HCT116 (cell line): ENCODE measurements at regions not wholly inside any gene's neighbourhood (a gene's known extent, or its start where the extent isn't known, plus 50 kb on each side); places are given as distances from the start of the nearest gene placed in this dataset.

ENCODE experiments used
- ATAC-seq: fragments of 200-7000 bp; cut with Tn5 transposase; 2 replicates; pipeline ENCODE4 v1.9.1; 2020; ENCODE audit warnings: mild to moderate bottlenecking, moderate library complexity
- BruUV-seq: library from RNA; stranded (reverse); fragments of 400-500 nt; replicated peaks from 2 replicates; lab custom pipeline; 2021; lab: Mats Ljungman, UMichigan
- CTCF ChIA-PET: fragments of 300-600 bp; sonication (Branson Sonifier 250); formaldehyde crosslinking; loops from one replicate; lab custom pipeline; 2021; ENCODE audit warnings: antibody characterized with exemption; lab: Charles Lee
- POLR2A ChIA-PET: fragments of 300-600, 350-600 bp; sonication (Branson Sonifier 250); formaldehyde crosslinking; loops from one replicate; lab custom pipeline; 2021; ENCODE audit warnings: antibody characterized with exemption; lab: Charles Lee
- RAD21 ChIA-PET, 2 experiments: fragments of 300-600 bp; sonication (Branson Sonifier 250); formaldehyde crosslinking; loops; one replicate each; lab custom pipeline; 2023; ENCODE audit warnings: low total read pairs in 2 of 2; ENCODE audit not compliant: uncharacterized antibody in 2 of 2, unreplicated experiment in 2 of 2, low non-redundant PET in 1 of 2; lab: Charles Lee
- DNase-seq: peaks from one replicate; pipeline ENCODE4 v3.0.0-alpha.2; 2010; ENCODE audit warnings: low read depth, low spot score
- H2AFZ ChIP-seq: fragments of 200-600 bp; shearing (Covaris generic), sonication (generic); 2 replicates; pipeline ENCODE4 v1.6.1; 2017; ENCODE audit warnings: low read depth, mixed run types, mixed read lengths, antibody characterized with exemption, low read length; ENCODE audit not compliant: poor library complexity, severe bottlenecking
- H3K27ac ChIP-seq: 2 replicates; pipeline ENCODE4 v1.5.1; 2012; ENCODE audit warnings: low read depth, low read length
- H3K27me3 ChIP-seq: fragments of 200-600 bp; sonication (generic); 2 replicates; pipeline ENCODE4 v1.6.1; 2016; ENCODE audit warnings: mixed run types, low read length, mixed read lengths; ENCODE audit not compliant: insufficient read depth
- H3K36me3 ChIP-seq, 2 experiments: fragments of 200-500 bp in 1 of 2; fragments of 200-600 bp in 1 of 2; sonication (Bioruptor generic) in 1 of 2; sonication (generic) in 1 of 2; 2 replicates each; pipeline versions ENCODE4 v1.5.1 to v1.6.1; 2014 to 2016; ENCODE audit warnings: low read length in 2 of 2, inconsistent platforms in 1 of 2, mixed read lengths in 1 of 2, mixed run types in 1 of 2; ENCODE audit not compliant: insufficient read depth in 2 of 2, control insufficient read depth in 1 of 2
- H3K4me1 ChIP-seq, 2 experiments: fragments of 200-600 bp in 1 of 2; sonication (generic) in 1 of 2; 2 replicates each; pipeline versions ENCODE4 v1.5.1 to v1.6.1; 2012 to 2017; ENCODE audit warnings: low read length in 2 of 2, inconsistent platforms in 1 of 2, mild to moderate bottlenecking in 1 of 2, mixed read lengths in 1 of 2, mixed run types in 1 of 2, moderate library complexity in 1 of 2; ENCODE audit not compliant: insufficient read depth in 2 of 2, control insufficient read depth in 1 of 2
- H3K4me2 ChIP-seq: fragments of 200-600 bp; sonication (generic); 2 replicates; pipeline ENCODE4 v1.6.1; 2017; ENCODE audit warnings: mixed run types, low read length, mixed read lengths
- H3K4me3 ChIP-seq, 2 experiments: fragments of 200-600 bp in 1 of 2; sonication (generic) in 1 of 2; replicated peaks in 1 of 2; 2 replicates each; pipeline ENCODE4 v1.5.1; 2011 to 2016; ENCODE audit warnings: low read length in 2 of 2, control low read depth in 1 of 2, low read depth in 1 of 2, mild to moderate bottlenecking in 1 of 2, mixed read lengths in 1 of 2, mixed run types in 1 of 2
- H3K79me2 ChIP-seq: fragments of 200-600 bp; sonication (generic); 2 replicates; pipeline ENCODE4 v1.6.1; 2017; ENCODE audit warnings: mild to moderate bottlenecking, mixed run types, low read length, moderate library complexity, mixed read lengths; ENCODE audit not compliant: insufficient read depth
- H3K9ac ChIP-seq: fragments of 200-600 bp; sonication (generic); 2 replicates; pipeline ENCODE4 v1.6.1; 2016; ENCODE audit warnings: low read length, mixed read lengths
- H3K9me2 ChIP-seq: fragments of 200-600 bp; sonication (generic), shearing (Covaris generic); 2 replicates; pipeline ENCODE4 v1.6.1; 2017; ENCODE audit warnings: mixed run types, mild to moderate bottlenecking, moderate library complexity; ENCODE audit not compliant: insufficient read depth
- H3K9me3 ChIP-seq, 2 experiments: fragments of 200-500 bp in 1 of 2; fragments of 200-600 bp in 1 of 2; sonication (Bioruptor generic) in 1 of 2; sonication (generic) in 1 of 2; 2 replicates each; pipeline ENCODE4 v1.6.1; 2014 to 2017; ENCODE audit warnings: low read length in 2 of 2, mixed read lengths in 2 of 2, inconsistent platforms in 1 of 2, low read depth in 1 of 2, mild to moderate bottlenecking in 1 of 2, mixed run types in 1 of 2, moderate library complexity in 1 of 2; ENCODE audit not compliant: control insufficient read depth in 1 of 2, insufficient read depth in 1 of 2
- H4K20me1 ChIP-seq: fragments of 200-600 bp; sonication (generic), shearing (Covaris generic); 2 replicates; pipeline ENCODE4 v1.6.1; 2017; ENCODE audit warnings: mixed run types, mild to moderate bottlenecking, moderate library complexity; ENCODE audit not compliant: insufficient read depth
- CBX3 ChIP-seq: IDR thresholded peaks from 2 replicates; pipeline ENCODE4 v1.6.1; 2012; ENCODE audit warnings: low read depth
- CEBPB ChIP-seq: IDR thresholded peaks from 2 replicates; pipeline ENCODE4 v1.6.1; 2012; ENCODE audit warnings: low read depth
- JUND ChIP-seq: IDR thresholded peaks from 2 replicates; pipeline ENCODE4 v1.6.1; 2012
- POLR2A ChIP-seq: IDR thresholded peaks from 2 replicates; pipeline ENCODE4 v1.7.0; 2011; ENCODE audit warnings: borderline replicate concordance; ENCODE audit not compliant: insufficient read depth, insufficient read length; ENCODE audit errors: extremely low read depth
- POLR2AphosphoS5 ChIP-seq: IDR thresholded peaks from 2 replicates; pipeline ENCODE4 v1.6.1; 2011; ENCODE audit warnings: mild to moderate bottlenecking, low read depth, low read length, moderate library complexity
- RAD21 ChIP-seq: IDR thresholded peaks from 2 replicates; pipeline ENCODE4 v1.6.1; 2012; ENCODE audit warnings: low read depth, mild to moderate bottlenecking
- REST ChIP-seq: IDR thresholded peaks from 2 replicates; pipeline ENCODE4 v1.6.1; 2012; ENCODE audit warnings: low read depth
- SRF ChIP-seq: IDR thresholded peaks from 2 replicates; pipeline ENCODE4 v1.6.1; 2012; ENCODE audit warnings: low read depth
- YY1 ChIP-seq: IDR thresholded peaks from 2 replicates; pipeline ENCODE4 v1.6.1; 2011; ENCODE audit warnings: low read length, low read depth, moderate library complexity, mild to moderate bottlenecking; ENCODE audit not compliant: insufficient replicate concordance; ENCODE audit errors: extremely low read depth
- ZNF274 ChIP-seq: fragments of 200-500 bp; sonication (Bioruptor generic); IDR thresholded peaks from 2 replicates; pipeline ENCODE4 v1.6.1; 2014; ENCODE audit warnings: mild to moderate bottlenecking, low read depth, low read length, inconsistent platforms
- intact Hi-C: fragments of 100-400 bp; cut with micrococcal nuclease; formaldehyde crosslinking; loops from 2 replicates; pipeline ENCODE4 v1.10.0; 2022
- TF ChIP-seq, protein P1 (sequence below): IDR thresholded peaks from 2 replicates; pipeline ENCODE4 v1.6.1; 2012

- BruUV-seq, result no TSS peak
- POLR2A ChIA-PET, result no interaction called here
- CTCF ChIA-PET, result no interaction called here
- TF ChIP-seq CEBPB (no peak), ZNF274 (no peak), REST (no peak), YY1 (no peak), RAD21 (no peak), CBX3 (no peak), JUND (no peak), SRF (no peak), POLR2A (no peak), POLR2AphosphoS5 (no peak)
- TF ChIP-seq, protein P1, sequence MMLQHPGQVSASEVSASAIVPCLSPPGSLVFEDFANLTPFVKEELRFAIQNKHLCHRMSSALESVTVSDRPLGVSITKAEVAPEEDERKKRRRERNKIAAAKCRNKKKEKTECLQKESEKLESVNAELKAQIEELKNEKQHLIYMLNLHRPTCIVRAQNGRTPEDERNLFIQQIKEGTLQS, result no peak
- intact Hi-C loops, result no loop called here
- H3K79me2 ChIP-seq, result no peaks in the 10 kb centered on the region
- no peak overlapping the region for H3K4me3 ChIP-seq
- DNase-seq (no peak), ATAC-seq (no peak)
- H3K27ac ChIP-seq, result no peak overlapping the region
- no peak overlapping the region for H2AFZ ChIP-seq
- RAD21 ChIA-PET, result no interaction called here
- no peaks in the 10 kb centered on the region for H3K36me3 ChIP-seq
- H3K4me1 ChIP-seq, result no peaks in the 10 kb centered on the region
- H3K9ac ChIP-seq, result no peak overlapping the region
- H3K9me3 ChIP-seq, result no peaks in the 10 kb centered on the region
- H3K4me2 ChIP-seq, result no peak overlapping the region
- H4K20me1 ChIP-seq, result no peaks in the 10 kb centered on the region
- no peaks in the 10 kb centered on the region for H3K9me2 ChIP-seq
- H3K27me3 ChIP-seq, result no peaks in the 10 kb centered on the region
Observed at GRCh38 chrX:118178450-118178849, 61.8 kb upstream of the KLHL13 start.
